BE2C (cell line): ENCODE measurements at regions not wholly inside any gene's neighbourhood (a gene's known extent, or its start where the extent isn't known, plus 50 kb on each side); places are given as distances from the start of the nearest gene placed in this dataset.

Experiments
- DNase-seq: peaks from one replicate; pipeline ENCODE4 v3.0.0-alpha.2; 2020
- H3K27me3 ChIP-seq: fragments of 250-450 bp; sonication (Bioruptor Pico); 2 replicates; pipeline ENCODE4 v1.5.1; 2020; ENCODE audit warnings: mild to moderate bottlenecking
- H3K36me3 ChIP-seq: fragments of 250-450 bp; sonication (Bioruptor Pico); 2 replicates; pipeline ENCODE4 v1.5.1; 2020; ENCODE audit warnings: mild to moderate bottlenecking
- H3K4me1 ChIP-seq: fragments of 250-450 bp; sonication (Bioruptor Pico); 2 replicates; pipeline ENCODE4 v1.5.1; 2020
- H3K4me3 ChIP-seq: 2 replicates; pipeline ENCODE4 v1.5.1; 2011; ENCODE audit warnings: low read depth, low read length
- H3K9me3 ChIP-seq: fragments of 250-450 bp; sonication (Bioruptor Pico); 2 replicates; pipeline ENCODE4 v1.5.1; 2020
- TF ChIP-seq, protein P1 (sequence below): IDR thresholded peaks from 2 replicates; pipeline ENCODE4 v1.5.1; 2012; ENCODE audit warnings: mild to moderate bottlenecking, low read depth, low read length

DNA sequence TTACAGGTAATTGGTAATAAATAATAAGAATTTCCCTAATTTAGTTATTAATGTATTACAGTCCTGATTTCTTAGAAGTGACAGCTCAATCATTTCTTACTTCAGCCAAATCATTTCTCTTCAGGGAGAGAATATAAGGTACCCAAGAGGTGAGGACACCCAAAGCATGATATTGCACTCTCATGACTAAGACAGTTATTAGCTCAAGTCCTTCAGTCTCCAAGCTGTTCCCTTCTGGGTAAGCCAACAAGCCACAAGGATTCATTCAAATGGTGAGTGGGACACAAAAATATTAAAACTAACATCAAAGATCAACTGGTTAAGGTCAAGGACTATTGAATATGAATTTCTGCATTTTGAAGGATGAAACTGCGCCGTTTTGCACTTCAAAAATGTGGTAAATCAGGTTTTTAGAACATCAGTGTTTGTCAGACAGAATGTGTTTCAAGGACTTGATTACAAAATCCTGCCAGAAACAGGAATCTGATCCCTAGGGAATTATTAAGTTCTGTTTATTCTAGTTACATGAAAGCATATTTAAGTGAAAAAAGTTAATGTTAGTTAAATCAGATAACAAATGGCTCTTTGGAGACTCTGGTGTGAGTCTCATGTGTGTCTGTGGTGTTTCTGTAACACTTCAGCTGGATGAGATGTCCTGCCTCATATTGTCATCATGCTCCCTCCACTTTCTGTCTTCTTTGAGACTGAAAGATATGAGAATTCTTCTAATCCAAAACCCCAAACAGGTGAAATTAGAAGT is 101.7 kb upstream of the COL8A1 start:
- Histone ChIP-seq H3K4me1 (no peaks in the 10 kb centered on the region), H3K36me3 (no peaks in the 10 kb centered on the region), H3K9me3 (no peaks in the 10 kb centered on the region), H3K4me3 (no peak overlapping the region), H3K27me3 (no peaks in the 10 kb centered on the region)
- no peak for DNase-seq
- TF ChIP-seq, protein P1, sequence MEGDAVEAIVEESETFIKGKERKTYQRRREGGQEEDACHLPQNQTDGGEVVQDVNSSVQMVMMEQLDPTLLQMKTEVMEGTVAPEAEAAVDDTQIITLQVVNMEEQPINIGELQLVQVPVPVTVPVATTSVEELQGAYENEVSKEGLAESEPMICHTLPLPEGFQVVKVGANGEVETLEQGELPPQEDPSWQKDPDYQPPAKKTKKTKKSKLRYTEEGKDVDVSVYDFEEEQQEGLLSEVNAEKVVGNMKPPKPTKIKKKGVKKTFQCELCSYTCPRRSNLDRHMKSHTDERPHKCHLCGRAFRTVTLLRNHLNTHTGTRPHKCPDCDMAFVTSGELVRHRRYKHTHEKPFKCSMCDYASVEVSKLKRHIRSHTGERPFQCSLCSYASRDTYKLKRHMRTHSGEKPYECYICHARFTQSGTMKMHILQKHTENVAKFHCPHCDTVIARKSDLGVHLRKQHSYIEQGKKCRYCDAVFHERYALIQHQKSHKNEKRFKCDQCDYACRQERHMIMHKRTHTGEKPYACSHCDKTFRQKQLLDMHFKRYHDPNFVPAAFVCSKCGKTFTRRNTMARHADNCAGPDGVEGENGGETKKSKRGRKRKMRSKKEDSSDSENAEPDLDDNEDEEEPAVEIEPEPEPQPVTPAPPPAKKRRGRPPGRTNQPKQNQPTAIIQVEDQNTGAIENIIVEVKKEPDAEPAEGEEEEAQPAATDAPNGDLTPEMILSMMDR = no peak

DNA sequence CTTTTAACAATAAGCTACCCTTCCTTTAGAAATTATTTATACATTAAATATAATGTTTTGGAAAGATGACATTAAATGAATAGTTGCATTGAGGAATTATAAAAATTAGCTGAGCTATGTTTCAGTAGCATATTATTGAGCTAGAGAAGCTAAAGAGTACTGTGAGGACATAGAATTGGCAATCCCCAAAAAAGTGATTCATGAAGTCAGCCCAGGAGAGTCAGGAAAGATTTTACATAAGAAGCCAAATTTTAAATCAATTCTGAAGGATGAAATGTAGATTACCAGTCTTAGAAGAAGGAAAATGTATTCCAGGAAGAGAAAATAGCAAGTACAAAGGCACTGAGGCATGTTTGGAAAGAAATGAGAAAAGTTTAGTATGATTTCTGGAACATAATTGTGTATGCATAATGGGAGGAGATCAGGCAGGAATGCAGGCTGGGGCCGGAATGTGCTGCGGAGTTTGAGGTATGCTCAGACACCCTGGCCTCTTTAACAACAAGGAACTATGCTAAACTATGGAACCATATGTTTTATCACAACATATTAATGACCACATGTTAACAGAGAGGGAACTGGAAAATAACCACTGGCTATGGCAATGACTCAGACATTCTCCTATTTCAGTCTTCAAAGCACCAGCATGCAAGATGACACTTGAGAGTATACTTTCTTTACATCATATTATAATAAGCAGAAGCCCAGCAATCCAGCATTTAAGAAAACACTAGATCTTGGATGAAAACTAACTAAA is 103.3 kb upstream of the COL8A1 start:
- H3K9me3 ChIP-seq = no peaks in the 10 kb centered on the region
- no peak for DNase-seq
- no peaks in the 10 kb centered on the region for H3K4me1 ChIP-seq

DNA sequence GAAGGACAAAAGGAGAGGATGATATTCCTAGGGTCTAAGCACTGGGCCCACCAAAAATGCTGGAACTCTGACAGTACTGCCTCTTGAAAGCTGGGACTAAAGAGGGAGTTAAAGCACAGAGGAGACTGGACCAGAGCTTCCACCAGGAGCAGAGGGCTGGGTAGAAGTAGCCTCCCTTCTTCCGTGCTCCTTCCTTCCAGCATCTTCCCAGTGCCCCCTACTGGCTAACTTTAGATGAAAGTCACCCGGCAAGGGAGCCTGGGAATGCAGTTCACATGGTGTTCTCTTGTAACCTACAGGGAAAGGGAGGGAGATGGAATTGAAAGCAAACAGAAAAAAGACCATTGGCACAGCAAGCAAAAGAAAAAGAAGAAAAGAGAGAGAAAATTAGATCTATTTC is 106.1 kb upstream of the COL8A1 start:
- TF ChIP-seq, protein P1 = peak; percentile 83
- Histone ChIP-seq H3K27me3 (no peaks in the 10 kb centered on the region), H3K4me3 (no peak overlapping the region), H3K9me3 (no peaks in the 10 kb centered on the region), H3K4me1 (no peaks in the 10 kb centered on the region), H3K36me3 (no peaks in the 10 kb centered on the region)
- DNase-seq = peak; percentile 49

More for the DNA sequence above, 103.3 kb upstream of the COL8A1 start:
- no peaks in the 10 kb centered on the region for H3K36me3 ChIP-seq
- no peak overlapping the region for H3K4me3 ChIP-seq
- H3K27me3 ChIP-seq = no peaks in the 10 kb centered on the region
- TF ChIP-seq, protein P1 = no peak

DNA sequence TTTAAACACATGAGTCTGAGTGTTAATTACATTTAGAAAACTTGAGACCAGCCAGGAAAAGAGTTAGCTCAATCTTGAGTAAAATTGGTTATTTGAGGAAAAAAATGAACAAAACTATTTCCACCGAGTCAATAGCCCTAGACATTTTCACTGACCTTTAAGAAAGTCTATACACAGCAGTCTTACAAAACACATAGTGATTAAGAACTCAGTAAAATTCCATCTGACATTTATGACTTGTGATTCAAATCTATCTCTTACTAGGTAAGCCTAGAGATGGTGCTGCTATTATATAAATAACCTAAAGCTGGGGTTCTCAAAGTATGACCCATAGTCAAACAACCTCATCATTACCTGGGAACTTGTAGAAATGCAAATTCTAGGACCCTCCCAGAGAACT is 109.1 kb upstream of the COL8A1 start:
- DNase-seq = no peak
- no peaks in the 10 kb centered on the region for H3K4me1 ChIP-seq
- H3K9me3 ChIP-seq = no peaks in the 10 kb centered on the region
- no peak overlapping the region for H3K4me3 ChIP-seq
- TF ChIP-seq, protein P1 = no peak
- H3K36me3 ChIP-seq = no peaks in the 10 kb centered on the region
- no peaks in the 10 kb centered on the region for H3K27me3 ChIP-seq

DNA sequence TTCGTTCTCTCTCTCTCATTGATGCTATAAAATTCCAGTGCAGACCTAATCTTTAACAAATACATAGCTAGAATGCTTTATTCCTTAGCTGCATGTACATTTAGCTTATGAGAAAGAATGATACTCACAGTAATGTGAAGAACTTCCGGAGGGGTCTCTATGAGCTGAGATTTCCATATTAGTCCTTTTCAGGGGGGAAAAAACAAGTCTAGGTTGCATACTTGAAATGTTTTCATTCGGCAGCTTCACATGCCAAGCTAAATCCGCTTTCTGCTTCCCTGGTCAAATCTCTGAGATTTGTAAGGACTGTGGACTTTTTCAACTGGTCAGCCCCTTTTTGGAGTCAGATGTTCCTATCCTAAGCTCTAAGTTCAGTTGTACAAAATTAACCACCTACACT is 111.5 kb upstream of the COL8A1 start:
- no peak for DNase-seq
- TF ChIP-seq, protein P1 = no peak

DNA sequence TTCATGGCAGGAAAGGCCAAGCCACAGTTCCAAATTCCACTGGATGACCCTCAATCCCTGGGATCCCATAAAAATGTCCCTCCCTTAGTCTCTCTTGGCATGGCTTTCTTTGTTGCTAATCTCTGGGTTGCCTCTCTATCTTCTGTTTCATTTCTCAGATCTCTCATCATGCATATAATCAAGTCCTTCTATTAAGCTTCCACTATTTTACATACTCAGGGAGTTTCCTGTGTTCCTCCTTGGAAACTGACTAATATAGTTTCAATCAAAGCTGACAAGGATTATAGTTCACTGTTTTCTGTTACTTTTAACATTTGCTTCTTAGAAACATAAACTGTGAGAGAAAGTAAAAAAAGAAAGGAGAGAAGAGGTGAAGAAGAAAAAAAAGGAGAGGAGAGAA is 113.8 kb upstream of the COL8A1 start:
- TF ChIP-seq, protein P1 = no peak
- no peaks in the 10 kb centered on the region for H3K27me3 ChIP-seq
- H3K9me3 ChIP-seq = no peaks in the 10 kb centered on the region
- H3K4me3 ChIP-seq = no peak overlapping the region
- no peaks in the 10 kb centered on the region for H3K36me3 ChIP-seq
- no peak for DNase-seq
- H3K4me1 ChIP-seq = no peaks in the 10 kb centered on the region

More for the DNA sequence above, 111.5 kb upstream of the COL8A1 start:
- Histone ChIP-seq H3K4me3 (no peak overlapping the region), H3K27me3 (no peaks in the 10 kb centered on the region), H3K36me3 (no peaks in the 10 kb centered on the region), H3K9me3 (no peaks in the 10 kb centered on the region), H3K4me1 (no peaks in the 10 kb centered on the region)
